Activated CD8-positive, alpha-beta T cell treated with anti-CD3 and anti-CD28 coated beads, Interleukin-2, amount 10 ng/mL, durations not matched to agents 7 days and 5 days (primary cell): ENCODE measurements at regions not wholly inside any gene's neighbourhood (a gene's known extent, or its start where the extent isn't known, plus 50 kb on each side); places are given as distances from the start of the nearest gene placed in this dataset.
"Not testable (repeated sequence)": the region's sequence is repeated elsewhere in the genome, so short reads cannot be mapped to it uniquely, and the experiment has no call there.

Experiments used
- ATAC-seq: fragments of 150-1000 bp; cut with Tn5 transposase; one replicate; pipeline ENCODE4 v1.10.0; 2021; ENCODE audit warnings: moderate library complexity
- CTCF ChIA-PET: fragments of 350-600 bp; sonication (Branson Sonifier 250); formaldehyde crosslinking; loops from one replicate; lab custom pipeline; 2021; ENCODE audit warnings: antibody characterized with exemption; lab: Charles Lee
- POLR2A ChIA-PET: fragments of 350-600 bp; sonication (Branson Sonifier 250); formaldehyde crosslinking; loops from one replicate; lab custom pipeline; 2021; ENCODE audit warnings: antibody characterized with exemption; lab: Charles Lee
- DNase-seq: peaks from one replicate; pipeline ENCODE4 v3.0.0-alpha.2; 2020
- H3K27ac Mint-ChIP-seq: one replicate; pipeline ENCODE4 v1.8.0; 2021; ENCODE audit warnings: mild to moderate bottlenecking, mixed read lengths
- H3K27me3 Mint-ChIP-seq: one replicate; pipeline ENCODE4 v1.8.0; 2021; ENCODE audit warnings: low read depth, mixed read lengths
- H3K36me3 Mint-ChIP-seq: one replicate; pipeline ENCODE4 v1.8.0; 2021; ENCODE audit warnings: low read depth, mixed read lengths
- H3K4me1 Mint-ChIP-seq: one replicate; pipeline ENCODE4 v1.8.0; 2021; ENCODE audit warnings: low read depth, mixed read lengths
- H3K4me3 Mint-ChIP-seq: one replicate; pipeline ENCODE4 v1.8.0; 2021; ENCODE audit warnings: mild to moderate bottlenecking, mixed read lengths
- H3K9me3 Mint-ChIP-seq: one replicate; pipeline ENCODE4 v1.8.0; 2022; ENCODE audit warnings: mixed read lengths; ENCODE audit not compliant: insufficient read depth

GRCh38 chr1:121008512-121009215 lies 119.1 kb downstream of the PPIAL4A start:
- DNase-seq, H3K27ac Mint-ChIP-seq, CTCF ChIA-PET, H3K9me3 Mint-ChIP-seq, POLR2A ChIA-PET, H3K36me3 Mint-ChIP-seq: not testable (repeated sequence)
- Mint-ChIP-seq H3K27me3 (peaks cover 12% of the 10 kb centered on the region), H3K4me3 (peak overlapping the region; percentile 71), H3K4me1 (peaks cover 18% of the 10 kb centered on the region)
- ATAC-seq = peak; percentile 33

DNA sequence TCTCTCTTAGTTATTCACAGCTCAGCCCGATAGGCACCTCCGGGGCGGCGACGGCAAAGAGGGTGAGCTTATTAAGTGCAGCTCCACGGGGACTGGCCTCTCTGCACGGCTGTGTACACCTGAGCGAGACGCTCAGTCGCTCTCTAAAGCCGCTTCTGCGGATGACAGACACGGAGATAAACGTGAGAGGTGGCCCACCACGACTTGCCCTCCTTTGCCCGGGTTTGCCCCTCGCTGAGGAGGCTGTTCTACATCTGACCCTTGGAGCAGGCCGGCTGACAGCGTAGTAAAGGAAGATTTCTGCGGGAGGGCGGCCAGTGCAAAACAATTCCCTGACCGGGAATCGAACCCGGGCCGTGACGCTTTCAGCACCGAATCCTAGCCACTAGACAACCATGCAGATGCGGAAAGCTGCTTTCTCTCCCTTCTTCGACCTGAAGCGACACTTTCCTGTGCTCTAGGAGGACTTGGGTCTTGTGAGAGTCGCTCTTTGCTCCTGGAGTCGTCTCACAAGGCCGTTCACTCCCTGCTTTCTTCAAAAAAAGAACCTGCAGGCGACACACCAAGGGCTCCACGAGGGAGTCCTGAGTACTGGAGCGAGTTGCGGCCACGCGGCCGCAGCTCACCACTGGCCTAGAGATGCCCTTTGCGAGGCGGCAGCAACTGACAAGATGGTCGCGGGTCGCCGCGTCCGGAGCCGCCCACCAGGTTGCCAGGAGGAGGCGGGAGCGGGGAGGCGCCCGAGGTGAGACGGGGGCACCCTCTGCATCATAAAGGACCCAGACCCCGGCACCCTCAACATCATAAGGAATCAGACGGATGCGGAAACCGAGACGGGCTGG lies 119.9 kb downstream of the PPIAL4A start:
- POLR2A ChIA-PET, H3K9me3 Mint-ChIP-seq, H3K27ac Mint-ChIP-seq, CTCF ChIA-PET, H3K36me3 Mint-ChIP-seq: not testable (repeated sequence)
- Mint-ChIP-seq H3K27me3 (peaks cover 12% of the 10 kb centered on the region), H3K4me1 (peaks cover 17% of the 10 kb centered on the region), H3K4me3 (peak overlapping the region; percentile 71)
- DNase-seq (peak; percentile 30), ATAC-seq (peak; percentile 64)

- H3K4me3 Mint-ChIP-seq, H3K27ac Mint-ChIP-seq, H3K9me3 Mint-ChIP-seq, POLR2A ChIA-PET, CTCF ChIA-PET, H3K36me3 Mint-ChIP-seq, ATAC-seq, DNase-seq: not testable (repeated sequence)
- H3K27me3 Mint-ChIP-seq = peaks cover 12% of the 10 kb centered on the region
- peaks cover 17% of the 10 kb centered on the region for H3K4me1 Mint-ChIP-seq
Measured at GRCh38 chr1:121010141-121010540, 120.6 kb downstream of the PPIAL4A start.

DNA sequence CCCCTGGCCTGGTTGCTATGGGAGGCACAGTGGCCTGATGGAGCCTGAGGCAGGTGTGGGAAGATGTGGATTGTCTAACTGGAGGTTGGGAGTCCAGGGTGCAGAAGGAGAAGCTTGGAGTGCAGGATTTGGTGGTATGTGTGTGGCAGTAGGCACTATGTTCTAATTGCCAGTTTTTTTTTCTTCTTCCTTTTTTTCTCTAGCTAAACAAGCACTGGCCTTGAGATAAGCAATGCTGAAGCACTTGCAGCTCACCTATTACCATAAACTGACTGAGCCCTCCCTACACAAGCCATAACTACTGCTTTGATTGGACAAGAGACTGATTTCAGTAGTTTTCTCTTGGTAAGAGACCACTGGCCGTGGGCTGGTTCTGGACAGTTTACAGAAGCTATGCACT lies 123.6 kb downstream of the PPIAL4A start:
- H3K36me3 Mint-ChIP-seq, CTCF ChIA-PET, ATAC-seq, H3K4me3 Mint-ChIP-seq, POLR2A ChIA-PET, H3K27ac Mint-ChIP-seq, H3K27me3 Mint-ChIP-seq, DNase-seq, H3K9me3 Mint-ChIP-seq: not testable (repeated sequence)
- H3K4me1 Mint-ChIP-seq = peaks cover 12% of the 10 kb centered on the region

DNA sequence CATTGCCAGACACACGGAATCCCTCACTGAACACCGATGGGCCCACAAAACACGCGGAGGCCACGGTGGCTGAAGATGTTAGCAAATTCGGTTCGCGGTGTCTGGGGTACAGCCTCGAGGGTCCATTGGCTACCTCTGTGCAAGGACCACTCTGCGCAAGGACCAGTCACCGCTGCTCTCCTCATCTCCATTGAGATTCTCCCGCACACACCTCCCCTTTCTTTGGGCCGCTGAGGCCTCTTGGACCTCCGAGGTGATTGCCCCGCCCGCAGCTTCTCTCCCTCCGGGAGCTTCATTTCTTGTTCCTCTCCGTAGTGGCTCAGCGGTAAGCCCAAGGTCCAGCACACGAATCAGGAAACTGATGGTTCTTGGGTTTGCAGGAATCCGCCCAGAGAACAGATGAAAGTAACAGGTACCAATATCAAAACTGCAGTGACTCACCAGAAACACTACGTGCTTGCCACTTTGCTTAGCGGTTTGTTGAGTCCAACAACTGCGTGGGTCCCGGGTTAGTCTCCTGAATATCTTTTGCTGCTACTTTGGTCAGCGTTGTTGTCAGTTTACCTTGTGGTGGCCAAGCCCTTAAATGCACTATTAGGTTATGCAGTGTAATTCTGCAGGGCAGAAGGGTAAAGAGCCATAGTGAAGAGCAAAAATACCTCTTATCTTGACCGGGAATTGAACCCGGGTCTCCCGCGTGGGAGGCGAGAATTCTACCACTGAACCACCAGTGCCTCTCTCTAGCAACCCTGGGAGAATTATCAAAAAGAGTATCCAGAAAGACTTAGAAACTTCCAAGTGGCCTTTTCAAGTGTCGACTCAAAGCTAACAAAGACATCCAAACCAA lies 126.8 kb downstream of the PPIAL4A start:
- POLR2A ChIA-PET, H3K36me3 Mint-ChIP-seq, CTCF ChIA-PET, H3K4me1 Mint-ChIP-seq, H3K9me3 Mint-ChIP-seq, H3K4me3 Mint-ChIP-seq, H3K27me3 Mint-ChIP-seq, H3K27ac Mint-ChIP-seq: not testable (repeated sequence)
- DNase-seq (peak; percentile 31), ATAC-seq (peak; percentile 42)

GRCh38 chr1:121019715-121020349 lies 130.3 kb downstream of the PPIAL4A start:
- H3K27ac Mint-ChIP-seq, H3K9me3 Mint-ChIP-seq, H3K27me3 Mint-ChIP-seq, H3K4me1 Mint-ChIP-seq, H3K36me3 Mint-ChIP-seq, ATAC-seq, H3K4me3 Mint-ChIP-seq, POLR2A ChIA-PET, CTCF ChIA-PET, DNase-seq: not testable (repeated sequence)

GRCh38 chr1:121020350-121021236 lies 131.0 kb downstream of the PPIAL4A start:
- CTCF ChIA-PET, H3K27me3 Mint-ChIP-seq, H3K36me3 Mint-ChIP-seq, H3K9me3 Mint-ChIP-seq, H3K27ac Mint-ChIP-seq, H3K4me1 Mint-ChIP-seq, H3K4me3 Mint-ChIP-seq, ATAC-seq, POLR2A ChIA-PET: not testable (repeated sequence)
- DNase-seq = peak; percentile 35

GRCh38 chr1:121021716-121022115 lies 132.1 kb downstream of the PPIAL4A start:
- H3K27ac Mint-ChIP-seq, CTCF ChIA-PET, DNase-seq, H3K4me1 Mint-ChIP-seq, H3K27me3 Mint-ChIP-seq, ATAC-seq, H3K4me3 Mint-ChIP-seq, H3K9me3 Mint-ChIP-seq, H3K36me3 Mint-ChIP-seq, POLR2A ChIA-PET: not testable (repeated sequence)

DNA sequence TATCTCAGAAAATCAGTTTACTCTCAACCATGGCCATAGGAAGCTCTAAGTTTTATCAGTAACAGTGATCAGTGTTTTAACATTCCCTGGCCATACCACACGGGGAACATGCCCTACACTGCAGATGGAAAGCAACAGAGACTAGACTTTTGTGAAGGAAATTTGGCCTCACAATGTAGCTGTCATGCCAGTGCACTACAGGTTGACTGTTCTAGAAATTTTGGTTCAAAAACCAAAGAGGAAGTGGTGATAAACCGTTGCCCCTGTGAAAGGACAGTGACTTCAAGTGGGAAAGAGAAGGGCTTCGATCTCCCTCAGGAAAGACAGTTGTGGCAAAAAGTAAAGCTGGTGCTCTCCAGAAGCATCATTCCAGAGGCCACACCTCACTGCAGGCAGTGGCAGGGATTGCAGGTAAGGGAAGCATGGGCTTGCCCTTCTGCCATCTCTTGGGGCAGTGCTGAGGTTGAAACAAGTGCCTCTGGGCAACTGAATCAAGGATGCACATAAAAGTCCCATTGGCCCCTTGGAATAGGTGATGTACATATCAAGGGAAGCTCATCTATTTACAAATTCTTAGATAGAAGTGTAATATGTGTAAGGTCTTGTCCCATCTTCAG lies 143.4 kb downstream of the PPIAL4A start:
- peak; percentile 55 for ATAC-seq
- POLR2A ChIA-PET = not testable (repeated sequence)

DNA sequence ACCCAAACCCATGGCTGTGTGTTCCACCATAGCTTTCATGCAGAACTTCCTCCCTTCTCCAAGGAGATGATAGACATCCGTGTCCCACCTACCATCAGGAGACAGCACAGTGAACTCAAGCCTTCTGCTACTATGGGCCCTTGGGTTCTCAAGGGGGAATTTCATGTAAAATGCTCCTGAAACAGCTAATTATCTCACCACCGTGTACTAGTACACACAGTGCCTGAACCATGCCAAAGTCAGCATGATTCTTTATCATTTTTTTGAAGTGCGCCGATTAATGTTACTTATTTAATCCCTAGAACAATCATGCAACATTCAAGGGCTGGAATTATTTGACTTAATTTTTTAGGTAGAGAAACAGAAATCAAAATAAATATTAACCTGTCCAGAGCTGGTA lies 147.2 kb downstream of the PPIAL4A start:
- H3K9me3 Mint-ChIP-seq, CTCF ChIA-PET, ATAC-seq, H3K27ac Mint-ChIP-seq, POLR2A ChIA-PET, H3K4me3 Mint-ChIP-seq, DNase-seq, H3K36me3 Mint-ChIP-seq, H3K27me3 Mint-ChIP-seq, H3K4me1 Mint-ChIP-seq: not testable (repeated sequence)

More for the DNA sequence above, 143.4 kb downstream of the PPIAL4A start:
- H3K4me1 Mint-ChIP-seq, H3K27me3 Mint-ChIP-seq, CTCF ChIA-PET, H3K27ac Mint-ChIP-seq, DNase-seq, H3K9me3 Mint-ChIP-seq, H3K36me3 Mint-ChIP-seq, H3K4me3 Mint-ChIP-seq: not testable (repeated sequence)
